Esophagus muscularis mucosa (tissue), 4 donors: ENCODE measurements at regions not wholly inside any gene's neighbourhood (a gene's known extent, or its start where the extent isn't known, plus 50 kb on each side); places are given as distances from the start of the nearest gene placed in this dataset.

Source experiments
- DNase-seq: peaks from one replicate; pipeline ENCODE4 v3.0.0-alpha.2; 2017; ENCODE audit errors: extremely low spot score
- H3K27ac ChIP-seq, 4 donors: fragments of 200-600 bp; sonication (generic); replicated peaks in 1 of 4; 1 replicate in 3 of 4; 2 replicates in 1 of 4; pipeline ENCODE4 v1.5.1; 2016 to 2019; ENCODE audit warnings: mild to moderate bottlenecking in 1 of 4
- H3K27me3 ChIP-seq, 4 donors: fragments of 200-600 bp; sonication (generic); one replicate each; pipeline versions ENCODE4 v1.5.1 to v1.6.0; 2016 to 2019
- H3K36me3 ChIP-seq, 4 donors: fragments of 200-600 bp; sonication (generic); one replicate each; pipeline ENCODE4 v1.5.1; 2016 to 2019
- H3K4me1 ChIP-seq, 4 donors: fragments of 200-600 bp; sonication (generic); one replicate each; pipeline ENCODE4 v1.5.1; 2016 to 2019
- H3K4me3 ChIP-seq, 4 donors: fragments of 200-600 bp; sonication (generic); 1 replicate in 2 of 4; 2 replicates in 2 of 4; pipeline ENCODE4 v1.5.1; 2016 to 2019; ENCODE audit warnings: mild to moderate bottlenecking in 4 of 4, moderate library complexity in 1 of 4
- H3K9me3 ChIP-seq, 4 donors: fragments of 200-600 bp; sonication (generic); 1 replicate in 3 of 4; 2 replicates in 1 of 4; pipeline ENCODE4 v1.5.1; 2016 to 2019
- CTCF ChIP-seq, 3 experiments: fragments of 200-600 bp in 2 of 3; fragments of 450-650 bp in 1 of 3; sonication (generic) in 2 of 3; IDR thresholded peaks; one replicate each; pipeline ENCODE4 v1.5.1; 2017 to 2019; ENCODE audit warnings: antibody characterized with exemption in 3 of 3, mild to moderate bottlenecking in 2 of 3, moderate library complexity in 1 of 3
- EP300 ChIP-seq: sonication (generic); formaldehyde crosslinking; IDR thresholded peaks from one replicate; pipeline ENCODE4 v1.6.1; 2017; ENCODE audit warnings: antibody characterized with exemption
- POLR2A ChIP-seq: fragments of 450-650 bp; IDR thresholded peaks from one replicate; pipeline ENCODE4 v1.6.1; 2017; ENCODE audit warnings: antibody characterized with exemption, moderate library complexity, mild to moderate bottlenecking, low read depth
- POLR2AphosphoS5 ChIP-seq, 2 donors: sonication (generic); formaldehyde crosslinking; IDR thresholded peaks; one replicate each; pipeline ENCODE4 v1.6.1; 2017; ENCODE audit warnings: antibody characterized with exemption in 2 of 2
- WGBS: methylation state at CpG from one replicate; pipeline ENCODE4 v1.1.5; 2018; 5-methylcytosine and 5-hydroxymethylcytosine counted together
- intact Hi-C: fragments of 100-400 bp; cut with DNase I; formaldehyde crosslinking; loops from one replicate; pipeline ENCODE4 v1.15.1; 2023

- H3K27ac ChIP-seq = no peak overlapping the region
- no peak for TF ChIP-seq POLR2AphosphoS5 (IDR thresholded peaks at IDR 0.05)
- no peak for TF ChIP-seq EP300
- TF ChIP-seq POLR2A = no peak
- TF ChIP-seq CTCF (IDR thresholded peaks at IDR 0.05) = no peak
- no peak overlapping the region for H3K4me3 ChIP-seq
- no peaks in the 10 kb centered on the region for H3K4me1 ChIP-seq
- H3K36me3 ChIP-seq = no peaks in the 10 kb centered on the region
- no peak for DNase-seq
- H3K27me3 ChIP-seq = no peaks in the 10 kb centered on the region
- intact Hi-C loops = no loop called here
- H3K9me3 ChIP-seq = peaks cover 0 to 12% (median 11%) of the 10 kb centered on the region in 4 donors
Observed at GRCh38 chr11:38582151-38582550, 1984.1 kb upstream of the RAG2 start.

- Histone ChIP-seq H3K4me3 (no peak overlapping the region), H3K4me1 (no peaks in the 10 kb centered on the region)
Observed at GRCh38 chr11:38577769-38578168, 1979.7 kb upstream of the RAG2 start.

GRCh38 chr11:38562562-38562961 lies 1964.5 kb upstream of the RAG2 start:
- H3K36me3 ChIP-seq = no peaks in the 10 kb centered on the region
- no peak overlapping the region for H3K4me3 ChIP-seq
- intact Hi-C loops = no loop called here
- DNase-seq = no peak
- no peak overlapping the region for H3K27ac ChIP-seq
- no peaks in the 10 kb centered on the region for H3K4me1 ChIP-seq
- no peak for TF ChIP-seq EP300
- TF ChIP-seq CTCF (IDR thresholded peaks at IDR 0.05) = no peak
- TF ChIP-seq POLR2A = no peak
- TF ChIP-seq POLR2AphosphoS5 (IDR thresholded peaks at IDR 0.05) = no peak
- H3K9me3 ChIP-seq = no peaks in the 10 kb centered on the region
- 61% methylated on average over 3 of the region's 3 CpGs for WGBS
- H3K27me3 ChIP-seq = no peaks in the 10 kb centered on the region

More at GRCh38 chr11:38577769-38578168, 1979.7 kb upstream of the RAG2 start:
- TF ChIP-seq EP300 (no peak), POLR2AphosphoS5 (IDR thresholded peaks at IDR 0.05) (no peak), POLR2A (no peak), CTCF (IDR thresholded peaks at IDR 0.05) (no peak)
- intact Hi-C loops = no loop called here
- no peak for DNase-seq
- peaks cover 0 to 22% (median 17%) of the 10 kb centered on the region in 4 donors for H3K9me3 ChIP-seq
- H3K27me3 ChIP-seq = no peaks in the 10 kb centered on the region
- no peaks in the 10 kb centered on the region for H3K36me3 ChIP-seq
- H3K27ac ChIP-seq = no peak overlapping the region

DNA sequence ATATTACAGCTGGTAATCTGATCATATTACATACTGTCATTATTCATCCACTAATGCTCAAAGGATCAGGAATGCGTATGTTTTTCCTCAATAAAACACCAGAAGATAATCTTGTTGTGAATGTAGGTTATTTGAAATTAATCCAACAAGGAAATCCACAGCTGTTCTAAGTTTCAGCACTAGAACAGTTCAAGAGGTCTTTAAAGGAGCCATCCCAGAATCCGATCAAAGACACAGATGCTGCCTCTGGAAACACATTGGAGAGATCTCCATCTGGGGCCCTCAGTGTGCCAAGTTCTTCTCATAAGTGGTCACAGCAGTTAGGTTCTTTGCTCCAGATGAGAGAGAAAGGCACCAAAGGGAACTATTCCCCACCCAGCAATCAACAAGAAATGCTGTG lies 1955.1 kb upstream of the RAG2 start:
- intact Hi-C loops = no loop called here
- Histone ChIP-seq H3K4me3 (no peak overlapping the region), H3K27ac (no peak overlapping the region), H3K9me3 (no peaks in the 10 kb centered on the region), H3K36me3 (no peaks in the 10 kb centered on the region), H3K27me3 (no peaks in the 10 kb centered on the region), H3K4me1 (no peaks in the 10 kb centered on the region)
- WGBS = 34% methylated on average over 2 of the region's 2 CpGs
- no peak for DNase-seq
- no peak for TF ChIP-seq POLR2A
- no peak for TF ChIP-seq CTCF (IDR thresholded peaks at IDR 0.05)
- TF ChIP-seq EP300 = no peak
- TF ChIP-seq POLR2AphosphoS5 (IDR thresholded peaks at IDR 0.05) = no peak

DNA sequence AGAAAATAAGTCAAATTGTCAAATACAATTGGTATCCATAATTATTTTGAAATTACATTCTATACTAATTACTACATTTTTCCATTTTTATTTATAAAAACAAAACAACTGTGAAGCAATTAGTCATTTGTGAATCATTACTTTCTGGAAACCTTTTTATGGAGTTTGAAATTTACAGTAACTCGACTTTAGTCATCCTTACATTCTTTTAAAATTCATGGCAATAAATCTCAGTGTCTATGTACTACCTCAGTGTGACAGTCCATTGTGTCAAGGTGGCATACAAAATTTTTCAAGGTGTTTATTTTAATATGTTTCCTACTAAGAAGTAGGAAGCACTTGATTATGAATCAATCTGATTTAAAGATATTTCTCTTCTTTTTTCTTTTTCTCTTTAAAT lies 1949.4 kb upstream of the RAG2 start:
- no peaks in the 10 kb centered on the region for H3K4me1 ChIP-seq
- intact Hi-C loops = no loop called here

More for the DNA sequence above, 1949.4 kb upstream of the RAG2 start:
- no peaks in the 10 kb centered on the region for H3K27me3 ChIP-seq
- DNase-seq = no peak
- whole genome bisulfite sequencing = 56% methylated on average over 1 of the region's 1 CpG
- TF ChIP-seq EP300 (no peak), POLR2A (no peak), CTCF (IDR thresholded peaks at IDR 0.05) (no peak)
- no peak overlapping the region for H3K4me3 ChIP-seq
- H3K36me3 ChIP-seq = no peaks in the 10 kb centered on the region
- H3K9me3 ChIP-seq = no peaks in the 10 kb centered on the region
- no peak overlapping the region for H3K27ac ChIP-seq
